Sigmoid colon (tissue), 6 donors: ENCODE measurements at regions not wholly inside any gene's neighbourhood (a gene's known extent, or its start where the extent isn't known, plus 50 kb on each side); places are given as distances from the start of the nearest gene placed in this dataset.

Source experiments
- DNase-seq: peaks from one replicate; pipeline ENCODE4 v3.0.0-alpha.2; 2019
- H3K27ac ChIP-seq, 4 donors: fragments of 200-600 bp; sonication (generic); one replicate each; pipeline ENCODE4 v1.5.1; 2016 to 2019; ENCODE audit warnings: mild to moderate bottlenecking in 1 of 4
- H3K27me3 ChIP-seq, 3 donors: fragments of 200-600 bp; sonication (generic); one replicate each; pipeline ENCODE4 v1.5.1; 2019; ENCODE audit warnings: mild to moderate bottlenecking in 1 of 3
- H3K36me3 ChIP-seq, 4 donors: fragments of 200-600 bp; sonication (generic); one replicate each; pipeline ENCODE4 v1.5.1; 2016 to 2019
- H3K4me1 ChIP-seq, 4 donors: fragments of 200-600 bp; sonication (generic); one replicate each; pipeline ENCODE4 v1.5.1; 2017 to 2019
- H3K4me3 ChIP-seq, 4 donors: fragments of 200-600 bp; sonication (generic); one replicate each; pipeline ENCODE4 v1.5.1; 2017 to 2019; ENCODE audit warnings: mild to moderate bottlenecking in 2 of 4, moderate library complexity in 1 of 4
- H3K9me3 ChIP-seq, 4 donors: fragments of 200-600 bp in 3 of 4; sonication (generic) in 3 of 4; one replicate each; pipeline versions ENCODE4 v1.5.1 to v1.6.1; 2013 to 2019
- EP300 ChIP-seq, 4 donors: sonication (generic); formaldehyde crosslinking; IDR thresholded peaks; one replicate each; pipeline ENCODE4 v1.6.1; 2017; ENCODE audit warnings: antibody characterized with exemption in 4 of 4
- POLR2A ChIP-seq, 2 donors: fragments of 450-650 bp; IDR thresholded peaks; one replicate each; pipeline ENCODE4 v1.6.1; 2016; ENCODE audit warnings: antibody characterized with exemption in 2 of 2, mild to moderate bottlenecking in 2 of 2, moderate library complexity in 2 of 2
- POLR2AphosphoS5 ChIP-seq, 4 donors: sonication (generic); formaldehyde crosslinking; IDR thresholded peaks; one replicate each; pipeline ENCODE4 v1.6.1; 2017; ENCODE audit warnings: antibody characterized with exemption in 4 of 4
- WGBS, 2 donors: extraction: QIAGEN DNeasy Blood & Tissue Kit; methylation state at CpG; one replicate each; pipeline ENCODE4 v1.1.7; 2013; 5-methylcytosine and 5-hydroxymethylcytosine counted together
- intact Hi-C: fragments of 100-400 bp; cut with DNase I; formaldehyde crosslinking; loops from one replicate; pipeline ENCODE4 v1.15.1; 2023
- TF ChIP-seq, protein P1 (sequence below), 4 experiments: fragments of 450-650 bp in 3 of 4; fragments of 200-600 bp in 1 of 4; IDR thresholded peaks; one replicate each; pipeline ENCODE4 v1.5.1; 2016 to 2019; ENCODE audit warnings: antibody characterized with exemption in 4 of 4, mild to moderate bottlenecking in 3 of 4, moderate library complexity in 2 of 4
- donor health status: healthy with polysubstance abuse.
- donor health status: healthy.

DNA sequence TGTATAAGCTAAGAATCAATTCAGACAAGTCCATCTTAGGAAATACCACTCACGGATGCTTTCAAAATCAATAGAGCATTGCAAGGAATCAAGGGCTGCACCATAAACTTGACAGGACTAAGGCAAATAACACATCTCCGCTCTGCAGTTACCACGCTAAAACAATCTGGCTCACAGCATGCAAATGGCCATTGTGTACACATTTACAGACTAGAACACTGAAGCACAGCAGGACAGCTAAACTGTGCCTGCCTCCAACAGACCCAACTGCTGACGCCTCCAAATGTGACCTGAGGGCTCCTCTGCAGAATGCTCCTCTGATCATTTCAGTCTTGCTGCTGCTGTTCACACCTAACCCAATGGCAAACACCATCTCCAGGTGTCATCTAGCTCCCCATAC lies 104.3 kb downstream of the MEX3B start:
- WGBS, 2 donors, result 67 to 69% methylated on average over 4 of the region's 4 CpGs
- H3K36me3 ChIP-seq, result no peaks in the 10 kb centered on the region
- intact Hi-C loops, result loop anchor here (5.0 kb wide), 1 partner anchor 459 kb away; no protein-coding TSS in a partner anchor
- H3K27ac ChIP-seq, result no peak overlapping the region
- DNase-seq, result no peak
- H3K27me3 ChIP-seq, result no peaks in the 10 kb centered on the region
- no peak for TF ChIP-seq EP300 (IDR thresholded peaks at IDR 0.05)
- TF ChIP-seq POLR2A (IDR thresholded peaks at IDR 0.05), result no peak
- TF ChIP-seq, protein P1, sequence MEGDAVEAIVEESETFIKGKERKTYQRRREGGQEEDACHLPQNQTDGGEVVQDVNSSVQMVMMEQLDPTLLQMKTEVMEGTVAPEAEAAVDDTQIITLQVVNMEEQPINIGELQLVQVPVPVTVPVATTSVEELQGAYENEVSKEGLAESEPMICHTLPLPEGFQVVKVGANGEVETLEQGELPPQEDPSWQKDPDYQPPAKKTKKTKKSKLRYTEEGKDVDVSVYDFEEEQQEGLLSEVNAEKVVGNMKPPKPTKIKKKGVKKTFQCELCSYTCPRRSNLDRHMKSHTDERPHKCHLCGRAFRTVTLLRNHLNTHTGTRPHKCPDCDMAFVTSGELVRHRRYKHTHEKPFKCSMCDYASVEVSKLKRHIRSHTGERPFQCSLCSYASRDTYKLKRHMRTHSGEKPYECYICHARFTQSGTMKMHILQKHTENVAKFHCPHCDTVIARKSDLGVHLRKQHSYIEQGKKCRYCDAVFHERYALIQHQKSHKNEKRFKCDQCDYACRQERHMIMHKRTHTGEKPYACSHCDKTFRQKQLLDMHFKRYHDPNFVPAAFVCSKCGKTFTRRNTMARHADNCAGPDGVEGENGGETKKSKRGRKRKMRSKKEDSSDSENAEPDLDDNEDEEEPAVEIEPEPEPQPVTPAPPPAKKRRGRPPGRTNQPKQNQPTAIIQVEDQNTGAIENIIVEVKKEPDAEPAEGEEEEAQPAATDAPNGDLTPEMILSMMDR (IDR thresholded peaks at IDR 0.05), result no peak
- no peak for TF ChIP-seq POLR2AphosphoS5 (IDR thresholded peaks at IDR 0.05)
- H3K4me1 ChIP-seq, result no peaks in the 10 kb centered on the region
- peaks cover 0 to 4% (median 1%) of the 10 kb centered on the region in 4 donors for H3K9me3 ChIP-seq
- H3K4me3 ChIP-seq, result no peak overlapping the region

DNA sequence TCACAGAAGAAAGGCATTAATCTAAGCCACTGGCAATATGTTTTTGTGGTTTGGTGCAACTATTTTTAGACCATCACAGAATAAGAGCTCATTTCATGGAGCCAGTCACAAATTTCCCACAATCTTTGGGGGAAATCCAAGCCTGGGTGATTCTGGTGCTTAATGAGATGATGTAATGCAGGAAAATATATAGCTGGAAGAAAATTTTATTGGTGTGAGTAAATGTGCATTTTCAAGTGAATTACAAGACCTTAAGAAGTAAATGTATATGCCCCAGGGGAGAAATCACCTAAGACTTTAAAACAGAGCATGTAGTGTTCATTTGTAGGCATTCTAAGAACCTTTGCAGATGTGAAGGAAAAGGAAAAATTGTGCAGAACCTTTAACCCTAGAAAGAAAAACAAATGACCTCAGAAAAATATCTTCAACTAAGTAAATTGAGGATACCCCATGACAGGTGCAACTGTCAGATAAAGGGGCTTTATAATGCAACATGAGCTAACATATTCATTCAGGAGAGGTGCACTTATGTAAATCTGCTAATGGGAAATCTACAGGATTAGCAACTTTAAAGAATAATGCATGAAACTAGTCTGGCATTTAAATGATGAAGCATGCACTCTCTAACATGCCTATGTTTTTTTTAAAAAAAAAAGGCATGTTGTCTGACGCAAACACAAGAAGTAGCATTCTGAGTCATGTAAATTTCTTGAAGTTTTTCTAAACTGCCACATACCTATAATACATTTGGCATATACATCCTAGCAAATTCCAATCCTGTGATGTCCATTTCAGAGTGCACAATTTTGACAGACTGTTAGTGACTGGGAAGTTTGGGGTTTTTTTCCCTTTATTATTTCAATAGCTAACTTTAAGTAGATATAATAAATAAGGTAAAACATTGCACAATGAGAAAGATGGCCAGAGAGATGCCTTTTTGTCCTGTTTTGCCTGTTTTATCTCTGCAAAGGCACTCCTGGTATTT lies 105.1 kb downstream of the MEX3B start:
- Histone ChIP-seq H3K27ac (no peak overlapping the region), H3K36me3 (no peaks in the 10 kb centered on the region), H3K27me3 (no peaks in the 10 kb centered on the region), H3K4me3 (no peak overlapping the region), H3K9me3 (peaks cover 0 to 4% (median 1%) of the 10 kb centered on the region in 4 donors), H3K4me1 (no peaks in the 10 kb centered on the region)
- DNase-seq, result no peak
- intact Hi-C loops, result loop anchor here (5.0 kb wide), 1 partner anchor 458 kb away; no protein-coding TSS in a partner anchor
- TF ChIP-seq POLR2A (IDR thresholded peaks at IDR 0.05) (no peak), EP300 (IDR thresholded peaks at IDR 0.05) (no peak), POLR2AphosphoS5 (IDR thresholded peaks at IDR 0.05) (no peak)
- TF ChIP-seq, protein P1 (IDR thresholded peaks at IDR 0.05), result no peak
- 80 to 84% methylated on average over 1 of the region's 1 CpG for WGBS, 2 donors

DNA sequence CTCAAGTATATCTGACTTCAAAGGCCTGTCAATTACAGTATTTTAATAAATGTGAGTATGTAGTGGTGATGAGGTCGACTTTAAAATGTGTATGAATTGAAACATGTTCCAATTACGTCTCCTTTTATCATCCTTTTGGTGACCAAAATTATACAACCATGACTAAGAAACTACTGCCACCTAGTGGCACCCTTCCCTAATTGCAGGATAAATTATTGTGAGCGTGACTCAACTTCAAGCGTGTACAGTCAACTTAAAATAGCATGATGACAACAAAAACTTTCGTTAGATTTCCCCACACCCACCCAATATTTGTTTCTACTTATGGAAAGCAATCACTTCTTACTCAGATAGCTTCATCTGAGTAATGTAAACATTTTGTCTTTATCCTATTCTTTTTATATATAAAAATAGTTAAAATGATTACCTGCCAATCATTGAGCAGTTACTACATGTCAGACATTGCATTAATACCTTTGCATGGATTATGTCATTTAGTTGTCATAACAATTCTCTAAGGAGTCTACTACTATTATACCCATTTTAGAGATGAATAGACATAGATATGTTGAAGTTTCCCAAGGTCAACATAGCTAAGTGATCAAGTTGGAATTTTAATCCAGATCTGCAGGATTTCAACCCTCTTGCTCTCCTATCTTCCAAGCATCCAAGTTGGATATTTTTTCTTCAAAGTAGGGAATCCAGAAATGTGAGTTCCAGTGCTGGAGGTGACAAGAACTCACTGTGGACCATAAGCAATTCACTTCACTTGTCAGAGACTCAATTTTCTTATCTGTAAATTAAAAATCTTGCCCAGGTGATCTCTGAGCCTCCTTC lies 106.0 kb downstream of the MEX3B start:
- H3K27me3 ChIP-seq, result no peaks in the 10 kb centered on the region
- no peak for DNase-seq
- peaks cover 0 to 4% (median 1%) of the 10 kb centered on the region in 4 donors for H3K9me3 ChIP-seq
- TF ChIP-seq, protein P1 (IDR thresholded peaks at IDR 0.05), result peak in 3 of 4 experiments; percentile 30 to 56 (median 31)
- no peak for TF ChIP-seq EP300 (IDR thresholded peaks at IDR 0.05)
- no peaks in the 10 kb centered on the region for H3K4me1 ChIP-seq
- intact Hi-C loops, result loop anchor here (5.0 to 10.0 kb wide), 2 partner anchors 185 to 458 kb away; no protein-coding TSS in a partner anchor
- 16 to 45% methylated on average over 5 of the region's 5 CpGs for WGBS, 2 donors
- H3K36me3 ChIP-seq, result no peaks in the 10 kb centered on the region
- H3K27ac ChIP-seq, result no peak overlapping the region
- H3K4me3 ChIP-seq, result no peak overlapping the region

DNA sequence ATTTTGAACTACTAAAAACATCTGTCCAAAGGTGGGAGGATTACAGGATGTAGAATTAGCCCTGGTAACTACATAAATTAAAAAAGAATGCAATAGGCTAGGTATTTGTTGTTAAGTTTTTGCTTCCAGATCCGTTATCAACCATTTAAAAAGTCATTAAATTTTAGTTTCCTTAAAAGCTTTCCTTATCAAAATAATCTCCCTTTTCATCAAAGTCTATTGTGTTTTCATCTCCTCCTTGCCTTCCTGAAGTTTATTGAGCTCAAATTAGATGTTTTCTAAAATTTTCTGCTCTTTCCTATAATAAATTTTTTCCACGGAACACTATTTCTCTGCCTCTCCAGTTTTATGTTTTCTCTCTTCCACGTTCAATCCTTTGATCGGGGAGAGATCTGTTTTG lies 108.6 kb downstream of the MEX3B start:
- no peak for DNase-seq
- H3K4me3 ChIP-seq, result no peak overlapping the region
- WGBS, 2 donors, result 61 to 63% methylated on average over 4 of the region's 4 CpGs
- H3K27me3 ChIP-seq, result no peaks in the 10 kb centered on the region
- TF ChIP-seq EP300 (IDR thresholded peaks at IDR 0.05) (no peak), POLR2AphosphoS5 (IDR thresholded peaks at IDR 0.05) (no peak)
- TF ChIP-seq, protein P1 (IDR thresholded peaks at IDR 0.05), result no peak
- peaks cover 0 to 4% (median 1%) of the 10 kb centered on the region in 4 donors for H3K9me3 ChIP-seq
- H3K36me3 ChIP-seq, result no peaks in the 10 kb centered on the region
- H3K4me1 ChIP-seq, result no peaks in the 10 kb centered on the region
- intact Hi-C loops, result loop anchor here (10.0 kb wide), 1 partner anchor 182 kb away; no protein-coding TSS in a partner anchor
- no peak overlapping the region for H3K27ac ChIP-seq
